Uterus (tissue), 2 donors: ENCODE measurements at regions not wholly inside any gene's neighbourhood (a gene's known extent, or its start where the extent isn't known, plus 50 kb on each side); places are given as distances from the start of the nearest gene placed in this dataset.

ENCODE experiments used
- CTCF ChIP-seq, 4 experiments: fragments of 200-600 bp in 2 of 4; fragments of 450-650 bp in 2 of 4; sonication (generic) in 2 of 4; IDR thresholded peaks; one replicate each; pipeline ENCODE4 v1.5.1; 2016 to 2019; ENCODE audit warnings: antibody characterized with exemption in 4 of 4, mild to moderate bottlenecking in 2 of 4, moderate library complexity in 1 of 4
- POLR2A ChIP-seq, 2 donors: fragments of 450-650 bp; IDR thresholded peaks; one replicate each; pipeline ENCODE4 v1.6.1; 2016; ENCODE audit warnings: antibody characterized with exemption in 2 of 2, mild to moderate bottlenecking in 1 of 2, moderate library complexity in 1 of 2

DNA sequence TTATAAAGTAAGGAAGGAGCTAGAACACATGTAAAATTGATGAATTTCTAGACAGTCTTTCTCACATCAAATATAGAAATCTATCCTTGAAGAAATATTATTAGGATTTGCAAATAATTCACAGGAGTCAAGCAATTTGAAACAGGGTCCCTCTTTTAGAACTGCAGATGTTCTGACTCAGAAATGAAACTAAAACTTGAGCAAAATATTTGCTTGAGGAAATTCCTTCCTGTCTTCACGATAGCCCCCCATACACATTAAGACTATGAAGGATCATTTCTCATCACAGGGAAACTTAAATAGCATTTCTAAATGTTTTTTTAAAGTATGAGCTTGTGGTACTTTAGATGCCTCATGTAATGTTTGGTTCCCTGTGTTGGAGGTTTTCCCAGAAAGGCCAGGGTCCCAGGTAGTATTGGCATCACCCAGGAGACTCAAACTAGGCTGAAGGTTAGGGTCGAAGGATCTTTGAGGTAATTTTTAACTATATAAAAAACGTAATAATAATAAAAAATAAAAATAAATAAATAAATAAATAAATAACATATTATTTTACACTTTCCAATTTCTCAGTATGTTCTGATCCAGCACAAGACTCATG lies 144.0 kb upstream of the TBX18 start:
- TF ChIP-seq CTCF (IDR thresholded peaks at IDR 0.05), result no peak
- TF ChIP-seq POLR2A (IDR thresholded peaks at IDR 0.05), result no peak
